HUES64 (cell line): ENCODE measurements at regions not wholly inside any gene's neighbourhood (a gene's known extent, or its start where the extent isn't known, plus 50 kb on each side); places are given as distances from the start of the nearest gene placed in this dataset.
"Not testable (repeated sequence)": the region's sequence is repeated elsewhere in the genome, so short reads cannot be mapped to it uniquely, and the experiment has no call there.

Source experiments
- H3K27ac ChIP-seq: 2 replicates; pipeline ENCODE4 v1.7.0; 2013; ENCODE audit warnings: low read depth, low read length, inconsistent platforms
- H3K27me3 ChIP-seq: 2 replicates; pipeline ENCODE4 v1.6.1; 2013; ENCODE audit warnings: mild to moderate bottlenecking, low read length; ENCODE audit not compliant: insufficient read depth
- H3K36me3 ChIP-seq: 2 replicates; pipeline ENCODE4 v1.6.1; 2013; ENCODE audit warnings: mild to moderate bottlenecking, low read length; ENCODE audit not compliant: insufficient read depth
- H3K4me1 ChIP-seq: 2 replicates; pipeline ENCODE4 v1.6.1; 2013; ENCODE audit warnings: mild to moderate bottlenecking, low read length, moderate library complexity; ENCODE audit not compliant: insufficient read depth
- H3K4me3 ChIP-seq: 2 replicates; pipeline ENCODE4 v1.5.1; 2013; ENCODE audit warnings: mild to moderate bottlenecking, low read length, moderate library complexity
- H3K9ac ChIP-seq: 2 replicates; pipeline ENCODE4 v1.6.1; 2013; ENCODE audit warnings: mild to moderate bottlenecking, low read depth, low read length
- H3K9me3 ChIP-seq: 2 replicates; pipeline ENCODE4 v1.6.1; 2013; ENCODE audit warnings: low read depth, low read length; ENCODE audit not compliant: insufficient read depth
- WGBS: fragments of 150-250, 120-280 bp; methylation state at CpG from one replicate; pipeline ENCODE4 v1.1.7; 2013; ENCODE audit warnings: missing lambda C conversion rate; 5-methylcytosine and 5-hydroxymethylcytosine counted together

DNA sequence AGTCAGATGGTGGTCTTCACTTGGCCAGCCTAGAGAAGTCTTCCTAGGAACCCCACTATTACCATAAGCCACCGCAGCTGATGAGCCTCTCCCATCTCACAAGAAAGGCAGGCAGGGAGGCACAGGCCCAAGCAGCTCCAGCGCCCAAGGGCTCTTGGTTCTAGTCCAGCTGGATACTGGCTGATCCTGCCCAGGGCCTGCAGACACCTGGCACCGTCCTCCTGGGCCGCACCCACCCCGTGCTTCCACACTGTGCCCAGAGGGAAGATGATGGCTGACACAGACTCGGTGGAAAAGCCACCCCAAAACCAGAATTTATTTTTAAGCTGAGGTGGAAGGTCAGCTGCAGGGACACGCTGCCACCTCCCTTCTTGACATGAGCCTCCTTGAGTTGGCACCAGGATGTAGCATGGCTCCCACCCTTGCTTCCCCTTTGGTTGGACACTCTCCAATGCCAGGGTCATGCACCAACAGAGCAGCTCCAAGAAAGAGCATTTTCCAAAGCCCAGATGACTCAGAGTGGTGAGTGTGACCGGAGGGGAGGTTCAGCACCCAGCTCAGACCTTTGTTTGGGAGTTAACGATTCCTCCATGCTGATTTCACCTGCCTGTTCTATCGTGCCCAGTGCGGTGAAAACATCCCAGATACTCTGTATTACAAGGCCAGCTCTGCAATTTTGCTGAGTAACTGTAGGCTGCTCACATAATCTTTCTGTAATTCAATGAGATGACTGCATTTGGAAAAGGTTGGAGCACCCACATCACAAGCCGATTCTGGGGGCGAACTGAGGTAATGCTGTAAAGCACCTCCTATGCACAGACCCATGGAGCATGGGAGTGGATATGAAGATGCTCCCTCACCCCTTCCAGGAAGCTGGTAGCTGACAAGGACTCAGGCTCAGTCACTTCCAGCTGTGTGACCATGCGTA lies 63.1 kb upstream of the SLC2A1 start:
- H3K9ac ChIP-seq = no peak overlapping the region
- H3K9me3 ChIP-seq = no peaks in the 10 kb centered on the region
- H3K4me3 ChIP-seq = no peak overlapping the region
- H3K27me3 ChIP-seq = no peaks in the 10 kb centered on the region
- no peaks in the 10 kb centered on the region for H3K36me3 ChIP-seq
- H3K27ac ChIP-seq = no peak overlapping the region
- H3K4me1 ChIP-seq = no peaks in the 10 kb centered on the region
- 95% methylated on average over 14 of the region's 14 CpGs for WGBS

DNA sequence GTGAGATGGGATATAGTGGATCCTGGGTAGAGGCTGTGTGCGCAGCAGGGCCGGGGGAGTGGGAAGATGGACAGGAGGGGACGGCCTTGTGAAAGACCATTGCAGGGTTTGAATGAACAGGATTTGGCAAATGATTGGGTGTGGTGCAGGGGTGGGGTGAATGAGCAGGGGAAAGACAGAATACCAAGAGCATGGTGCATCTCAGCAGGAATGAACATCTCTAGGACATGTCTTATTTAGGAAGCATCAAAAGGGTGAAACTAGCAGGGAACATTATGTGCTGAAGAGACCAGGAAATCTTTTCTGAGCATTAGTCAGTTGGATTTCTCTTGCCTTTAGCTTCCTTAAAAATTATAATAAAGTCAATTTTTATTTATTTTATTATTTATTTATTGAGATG lies 60.6 kb upstream of the SLC2A1 start:
- Histone ChIP-seq H3K27me3 (no peaks in the 10 kb centered on the region), H3K27ac (no peak overlapping the region), H3K9me3 (no peaks in the 10 kb centered on the region), H3K9ac (no peak overlapping the region), H3K36me3 (no peaks in the 10 kb centered on the region), H3K4me3 (no peak overlapping the region), H3K4me1 (no peaks in the 10 kb centered on the region)
- WGBS = 95% methylated on average over 3 of the region's 3 CpGs

DNA sequence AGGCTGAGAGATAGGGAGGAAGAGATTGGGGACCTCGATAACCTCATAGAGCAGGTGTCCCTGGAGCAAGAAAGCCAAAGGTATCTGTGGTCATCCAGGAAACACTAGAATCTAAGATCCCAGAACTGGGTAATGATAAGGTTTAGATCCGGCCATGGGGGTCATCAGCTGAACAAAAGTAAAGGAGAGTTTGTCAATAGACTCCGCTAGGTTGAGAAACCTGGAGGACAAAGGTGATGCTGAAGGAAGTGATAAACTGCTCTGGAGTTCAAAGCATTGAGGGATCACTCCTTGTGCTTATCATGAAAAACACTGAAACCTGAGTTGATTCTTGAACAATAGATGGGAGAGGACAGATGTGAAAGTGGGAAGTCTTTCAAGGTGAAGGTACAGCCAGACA lies 59.5 kb upstream of the SLC2A1 start:
- no peak overlapping the region for H3K4me3 ChIP-seq
- no peaks in the 10 kb centered on the region for H3K27me3 ChIP-seq
- WGBS = 85% methylated on average over 3 of the region's 3 CpGs
- H3K27ac ChIP-seq = no peak overlapping the region
- no peaks in the 10 kb centered on the region for H3K36me3 ChIP-seq
- no peaks in the 10 kb centered on the region for H3K4me1 ChIP-seq
- no peak overlapping the region for H3K9ac ChIP-seq
- no peaks in the 10 kb centered on the region for H3K9me3 ChIP-seq

DNA sequence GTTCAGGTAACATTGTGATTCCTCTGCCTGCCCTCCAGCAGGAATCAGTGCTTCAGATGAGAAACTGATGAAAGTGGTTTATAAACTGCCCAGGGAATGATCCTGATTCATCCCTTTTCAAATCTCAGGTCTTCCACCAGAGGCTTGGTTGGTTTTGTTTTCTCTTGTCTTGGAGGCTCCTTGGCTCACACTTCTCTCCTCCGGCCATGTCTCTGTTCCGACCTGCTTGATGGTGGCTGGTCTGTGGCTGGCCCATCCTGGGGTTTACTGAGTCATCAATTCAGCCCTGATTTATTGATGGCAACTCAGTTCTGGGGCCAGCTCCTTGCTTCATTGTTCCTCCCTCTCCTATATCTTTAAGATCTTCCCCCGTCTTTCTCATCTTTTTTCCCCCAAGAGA lies 56.6 kb upstream of the SLC2A1 start:
- H3K4me3 ChIP-seq = no peak overlapping the region
- H3K4me1 ChIP-seq = peaks cover 1% of the 10 kb centered on the region; the same call in 1 of the 2 replicates
- WGBS = 96% methylated on average over 3 of the region's 3 CpGs
- H3K36me3 ChIP-seq = no peaks in the 10 kb centered on the region
- no peak overlapping the region for H3K9ac ChIP-seq
- H3K27me3 ChIP-seq = no peaks in the 10 kb centered on the region
- no peak overlapping the region for H3K27ac ChIP-seq
- no peaks in the 10 kb centered on the region for H3K9me3 ChIP-seq

DNA sequence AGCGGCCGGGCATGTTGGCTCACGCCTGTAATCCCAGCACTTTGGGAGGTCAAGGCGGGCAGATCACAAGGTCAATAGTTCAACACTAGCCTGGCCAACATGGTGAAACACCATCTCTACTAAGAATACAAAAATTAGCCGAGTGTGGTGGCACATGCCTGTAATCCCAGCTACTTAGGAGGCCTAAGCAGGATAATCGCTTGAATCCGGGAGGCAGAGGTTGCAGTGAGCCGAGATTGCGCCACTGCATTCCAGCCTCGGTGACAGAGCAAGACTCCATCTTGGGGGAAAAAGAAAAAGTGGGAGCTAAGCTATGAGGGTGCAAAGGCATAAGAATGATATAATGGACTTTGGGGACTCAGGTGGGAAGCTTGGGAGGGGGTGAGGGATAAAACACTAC lies 55.9 kb upstream of the SLC2A1 start:
- not testable (repeated sequence) for H3K9ac ChIP-seq, H3K9me3 ChIP-seq, H3K27me3 ChIP-seq, H3K4me1 ChIP-seq, H3K27ac ChIP-seq, H3K36me3 ChIP-seq, H3K4me3 ChIP-seq
- WGBS = 94% methylated on average over 10 of the region's 10 CpGs

DNA sequence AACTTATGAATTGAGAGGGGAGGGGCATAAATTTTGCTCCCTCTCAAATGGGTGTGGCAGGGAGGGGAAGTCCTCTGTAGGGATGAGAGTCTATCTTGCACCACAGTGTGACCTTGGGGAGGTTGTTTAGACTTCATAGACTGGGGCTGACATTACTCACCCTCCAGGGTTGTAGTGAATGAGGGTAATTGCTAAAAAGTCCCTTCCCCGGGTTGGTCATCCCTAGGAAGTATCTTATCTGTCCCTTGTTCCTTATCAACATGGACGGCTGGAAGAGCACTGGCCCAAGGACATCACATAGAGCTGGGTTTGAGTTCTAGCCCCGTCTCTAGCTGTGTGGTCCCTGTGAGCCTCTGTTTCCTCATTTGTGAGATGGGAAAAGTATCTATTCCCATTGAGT lies 52.4 kb upstream of the SLC2A1 start:
- Histone ChIP-seq H3K4me1 (peaks cover 30% of the 10 kb centered on the region), H3K27me3 (no peaks in the 10 kb centered on the region), H3K9ac (no peak overlapping the region), H3K9me3 (no peaks in the 10 kb centered on the region), H3K36me3 (no peaks in the 10 kb centered on the region), H3K4me3 (no peak overlapping the region), H3K27ac (no peak overlapping the region)
- 61% methylated on average over 3 of the region's 3 CpGs for WGBS

DNA sequence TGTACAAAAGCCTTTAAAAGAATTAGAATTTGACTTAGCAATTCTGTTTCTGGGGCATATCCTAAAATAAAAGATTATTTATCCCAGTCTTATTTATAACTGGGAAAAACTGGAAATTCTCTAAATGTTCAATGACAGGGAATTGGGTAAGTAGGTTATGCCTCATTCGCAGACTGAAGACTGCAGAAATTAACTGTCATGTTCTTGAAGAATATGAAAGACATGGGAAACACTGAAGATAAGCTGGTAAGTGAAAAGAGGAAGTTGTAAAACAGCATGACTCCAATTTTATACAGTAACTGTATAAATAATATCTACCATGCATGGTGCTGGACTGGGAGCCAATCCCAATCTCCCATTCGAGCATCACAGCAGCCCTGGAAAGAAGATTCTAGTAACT lies 50.6 kb upstream of the SLC2A1 start:
- peaks cover 42% of the 10 kb centered on the region for H3K4me1 ChIP-seq
- H3K36me3 ChIP-seq = no peaks in the 10 kb centered on the region
- H3K9ac ChIP-seq = peak overlapping the region; percentile 73
- 43% methylated on average over 1 of the region's 2 CpGs for WGBS
- H3K27ac ChIP-seq = peak overlapping the region; percentile 95
- no peaks in the 10 kb centered on the region for H3K27me3 ChIP-seq
- H3K4me3 ChIP-seq = peak overlapping the region; percentile 15; the same call in 1 of the 2 replicates
- H3K9me3 ChIP-seq = no peaks in the 10 kb centered on the region

DNA sequence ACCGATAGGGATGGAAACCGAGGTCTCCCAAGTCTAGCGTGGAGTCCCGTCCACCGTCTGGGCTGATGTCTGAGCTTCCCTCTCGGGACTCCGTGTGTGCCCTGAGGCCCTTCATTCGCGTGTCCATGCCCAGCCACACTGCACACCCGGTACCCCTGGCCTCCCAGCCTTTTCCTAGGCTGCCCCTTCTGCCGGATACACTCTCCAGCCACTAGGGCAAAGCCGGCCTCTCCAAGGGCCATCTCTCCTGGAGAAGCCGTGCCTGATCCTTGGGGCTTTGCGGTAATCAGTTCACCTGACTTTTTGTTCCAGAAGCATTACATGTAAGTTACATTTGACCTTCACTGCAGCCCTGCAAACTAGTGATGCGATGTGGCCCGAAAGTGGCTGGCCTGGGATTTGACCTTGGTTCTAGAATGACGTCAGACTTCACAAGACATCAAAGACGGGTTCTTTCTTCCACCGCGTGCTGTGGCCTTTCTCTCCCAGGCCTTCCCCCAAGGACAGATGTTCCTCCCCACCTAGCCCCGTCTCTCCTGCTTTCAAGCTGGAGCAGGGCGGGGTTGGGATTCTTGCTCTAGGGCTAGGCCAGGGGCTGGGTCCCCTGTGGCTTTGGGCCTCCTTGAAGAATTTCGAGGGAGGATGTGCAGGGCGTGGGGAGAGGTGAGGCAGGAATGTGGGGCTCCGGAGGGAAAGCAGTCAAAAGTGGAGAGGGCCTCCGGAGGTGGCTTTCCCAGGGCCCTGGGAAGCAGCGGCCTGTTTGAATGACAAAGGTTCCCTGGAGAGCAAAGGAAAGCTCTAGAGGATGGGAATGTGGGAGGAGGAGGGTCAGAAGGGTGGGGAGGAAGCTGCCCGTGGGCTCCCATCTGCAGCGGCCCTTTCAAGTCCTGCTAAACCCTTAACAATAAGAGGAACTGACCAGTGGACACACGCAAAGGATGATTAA lies 49.7 kb upstream of the SLC2A1 start:
- H3K27me3 ChIP-seq = no peaks in the 10 kb centered on the region
- peak overlapping the region; percentile 85 for H3K9ac ChIP-seq
- H3K4me3 ChIP-seq = peak overlapping the region; percentile 20
- peak overlapping the region; percentile 99 for H3K27ac ChIP-seq
- H3K36me3 ChIP-seq = no peaks in the 10 kb centered on the region
- WGBS = 6% methylated on average over 30 of the region's 30 CpGs
- H3K4me1 ChIP-seq = peaks cover 42% of the 10 kb centered on the region
- H3K9me3 ChIP-seq = no peaks in the 10 kb centered on the region
